Hepatocyte (in vitro differentiated cells): ENCODE measurements at regions not wholly inside any gene's neighbourhood (a gene's known extent, or its start where the extent isn't known, plus 50 kb on each side); places are given as distances from the start of the nearest gene placed in this dataset.

ENCODE experiments used
- DNase-seq: peaks from one replicate; pipeline ENCODE4 v3.0.0-alpha.2; 2016; ENCODE audit warnings: low spot score
- H2AFZ ChIP-seq: fragments of 200-600 bp; sonication (generic); 2 replicates; pipeline ENCODE4 v1.6.0; 2016; ENCODE audit warnings: antibody characterized with exemption, mild to moderate bottlenecking
- H3K27ac ChIP-seq: fragments of 200-600 bp; sonication (generic); 2 replicates; pipeline ENCODE4 v1.5.1; 2016; ENCODE audit warnings: mild to moderate bottlenecking
- H3K27me3 ChIP-seq: fragments of 200-600 bp; sonication (generic); 2 replicates; pipeline ENCODE4 v1.6.1; 2016
- H3K36me3 ChIP-seq: fragments of 200-600 bp; sonication (generic); replicated peaks from 2 replicates; pipeline ENCODE4 v1.5.1; 2016; ENCODE audit warnings: low read depth; ENCODE audit not compliant: insufficient read depth
- H3K4me1 ChIP-seq: fragments of 200-600 bp; sonication (generic); 2 replicates; pipeline ENCODE4 v1.5.1; 2016; ENCODE audit warnings: mild to moderate bottlenecking, moderate library complexity; ENCODE audit not compliant: insufficient read depth
- H3K4me2 ChIP-seq: fragments of 200-600 bp; sonication (generic); 2 replicates; pipeline ENCODE4 v1.6.0; 2016
- H3K4me3 ChIP-seq: fragments of 200-600 bp; sonication (generic); 2 replicates; pipeline ENCODE4 v1.5.1; 2016; ENCODE audit warnings: mild to moderate bottlenecking
- H3K79me2 ChIP-seq: fragments of 200-600 bp; sonication (generic); 2 replicates; pipeline ENCODE4 v1.6.0; 2017; ENCODE audit warnings: mild to moderate bottlenecking
- H3K9me2 ChIP-seq: fragments of 200-600 bp; sonication (generic); replicated peaks from 2 replicates; pipeline ENCODE4 v1.6.0; 2017; ENCODE audit warnings: mild to moderate bottlenecking; ENCODE audit not compliant: insufficient read depth
- H3K9me3 ChIP-seq: fragments of 200-600 bp; sonication (generic); 2 replicates; pipeline ENCODE4 v1.5.1; 2016; ENCODE audit warnings: low read depth, mild to moderate bottlenecking
- H4K20me1 ChIP-seq: fragments of 200-600 bp; sonication (generic); 2 replicates; pipeline ENCODE4 v1.6.0; 2016; ENCODE audit warnings: mild to moderate bottlenecking; ENCODE audit not compliant: insufficient read depth, poor library complexity, severe bottlenecking
- CTCF ChIP-seq: fragments of 200-600 bp; sonication (generic); IDR thresholded peaks from 2 replicates; pipeline ENCODE4 v1.5.1; 2016; ENCODE audit warnings: antibody characterized with exemption, mild to moderate bottlenecking; ENCODE audit not compliant: poor library complexity
- EZH2 ChIP-seq: fragments of 200-600 bp; sonication (generic); IDR thresholded peaks from 2 replicates; pipeline ENCODE4 v1.6.1; 2016; ENCODE audit warnings: antibody characterized with exemption, mild to moderate bottlenecking, borderline replicate concordance
- EZH2phosphoT487 ChIP-seq: fragments of 200-600 bp; sonication (generic); IDR thresholded peaks from one replicate; pipeline ENCODE4 v1.6.1; 2018; ENCODE audit warnings: antibody characterized with exemption, mild to moderate bottlenecking, low read depth, moderate library complexity; ENCODE audit not compliant: unreplicated experiment, severe bottlenecking
- WGBS: methylation state at CpG from one replicate; pipeline ENCODE4 v1.1.6; 2016; ENCODE audit warnings: low lambda C conversion rate; ENCODE audit errors: missing lambda C conversion rate; 5-methylcytosine and 5-hydroxymethylcytosine counted together

GRCh38 chr7:69510114-69510513, 88.2 kb upstream of the AUTS2 start:
- H3K4me3 ChIP-seq = no peak overlapping the region
- H3K27ac ChIP-seq = no peak overlapping the region
- TF ChIP-seq EZH2phosphoT487 = no peak
- no peak for TF ChIP-seq CTCF
- no peak for TF ChIP-seq EZH2
- no peaks in the 10 kb centered on the region for H3K36me3 ChIP-seq
- no peak overlapping the region for H3K4me2 ChIP-seq
- DNase-seq = no peak
- H3K27me3 ChIP-seq = no peaks in the 10 kb centered on the region
- H3K79me2 ChIP-seq = no peaks in the 10 kb centered on the region
- H3K4me1 ChIP-seq = no peaks in the 10 kb centered on the region
- 86% methylated on average over 4 of the region's 4 CpGs for WGBS
- no peaks in the 10 kb centered on the region for H4K20me1 ChIP-seq
- no peaks in the 10 kb centered on the region for H3K9me3 ChIP-seq
- H2AFZ ChIP-seq = no peak overlapping the region
- H3K9me2 ChIP-seq = no peaks in the 10 kb centered on the region

- H2AFZ ChIP-seq = no peak overlapping the region
- 78% methylated on average over 6 of the region's 6 CpGs for WGBS
These were observed 82.6 kb upstream of the AUTS2 start for GRCh38 chr7:69515495-69516212.

GRCh38 chr7:69516238-69516820, 81.9 kb upstream of the AUTS2 start:
- no peaks in the 10 kb centered on the region for H3K9me2 ChIP-seq
- H3K36me3 ChIP-seq = no peaks in the 10 kb centered on the region
- H4K20me1 ChIP-seq = no peaks in the 10 kb centered on the region
- H3K79me2 ChIP-seq = no peaks in the 10 kb centered on the region
- WGBS = 84% methylated on average over 9 of the region's 9 CpGs
- no peak overlapping the region for H2AFZ ChIP-seq
- no peaks in the 10 kb centered on the region for H3K4me1 ChIP-seq
- no peak overlapping the region for H3K4me2 ChIP-seq
- DNase-seq = no peak
- no peak for TF ChIP-seq EZH2
- TF ChIP-seq EZH2phosphoT487 = no peak
- TF ChIP-seq CTCF = no peak
- H3K9me3 ChIP-seq = no peaks in the 10 kb centered on the region
- no peak overlapping the region for H3K4me3 ChIP-seq
- H3K27ac ChIP-seq = no peak overlapping the region
- peaks cover 7% of the 10 kb centered on the region for H3K27me3 ChIP-seq

More at GRCh38 chr7:69515495-69516212, 82.6 kb upstream of the AUTS2 start:
- H3K79me2 ChIP-seq = no peaks in the 10 kb centered on the region
- no peak overlapping the region for H3K4me3 ChIP-seq
- no peak overlapping the region for H3K4me2 ChIP-seq
- TF ChIP-seq CTCF (no peak), EZH2 (no peak), EZH2phosphoT487 (no peak)
- no peaks in the 10 kb centered on the region for H3K4me1 ChIP-seq
- H3K36me3 ChIP-seq = no peaks in the 10 kb centered on the region
- no peak for DNase-seq
- peaks cover 3% of the 10 kb centered on the region for H3K27me3 ChIP-seq
- no peaks in the 10 kb centered on the region for H3K9me3 ChIP-seq
- H4K20me1 ChIP-seq = no peaks in the 10 kb centered on the region
- no peaks in the 10 kb centered on the region for H3K9me2 ChIP-seq
- no peak overlapping the region for H3K27ac ChIP-seq
